ENCODE measurements at regions not wholly inside any gene's neighbourhood (a gene's known extent, or its start where the extent isn't known, plus 50 kb on each side); places are given as distances from the start of the nearest gene placed in this dataset.

GRCh38 chr7:116377721-116378120 lies 121.8 kb upstream of the CAV2 start:
- no peaks in the 10 kb centered on the region for H3K9me2 ChIP-seq (ENCODE audit: insufficient read depth)
- H3K4me3 ChIP-seq: no peak overlapping the region
- no peak overlapping the region for H3K27ac ChIP-seq
- no peaks in the 10 kb centered on the region for H3K27me3 ChIP-seq (ENCODE audit: insufficient read depth, low read depth)
- H3K4me2 ChIP-seq: no peak overlapping the region
- H3F3A ChIP-seq (ENCODE audit: insufficient read depth, low read depth): no peaks in the 10 kb centered on the region
- CTCF ChIA-PET: no interaction called here
- no peak overlapping the region for H2AFZ ChIP-seq
- intact Hi-C loops (cut with micrococcal nuclease; ENCODE audit: unreplicated experiment): no loop called here
- no peaks in the 10 kb centered on the region for H3K9me3 ChIP-seq (ENCODE audit: insufficient read depth, low read depth)
- no peaks in the 10 kb centered on the region for H3K36me3 ChIP-seq (ENCODE audit: low read depth)
- no TSS peak for BruUV-seq (replicated peaks)
- TF ChIP-seq CTCF (conservative IDR thresholded peaks at IDR 0.05): no peak
- no peak for TF ChIP-seq EZH2 (IDR thresholded peaks at IDR 0.05; ENCODE audit: low read depth)
- no peaks in the 10 kb centered on the region for H3K4me1 ChIP-seq (replicated peaks; ENCODE audit: insufficient read depth)
- no peaks in the 10 kb centered on the region for H4K20me1 ChIP-seq (ENCODE audit: insufficient read depth)
- no peak for DNase-seq
- POLR2A ChIA-PET (ENCODE audit: unreplicated experiment): no interaction called here
- no peaks in the 10 kb centered on the region for H3K79me2 ChIP-seq (ENCODE audit: low read depth)

GRCh38 chr7:116380025-116380424 lies 119.5 kb upstream of the CAV2 start:
- no TSS peak for BruUV-seq (replicated peaks)
- Histone ChIP-seq H3K4me3 (no peak overlapping the region), H3K79me2 (ENCODE audit: low read depth) (no peaks in the 10 kb centered on the region), H3K9me2 (ENCODE audit: insufficient read depth) (no peaks in the 10 kb centered on the region), H4K20me1 (ENCODE audit: insufficient read depth) (no peaks in the 10 kb centered on the region), H3K36me3 (ENCODE audit: low read depth) (no peaks in the 10 kb centered on the region), H3K27me3 (ENCODE audit: insufficient read depth, low read depth) (no peaks in the 10 kb centered on the region), H3K4me2 (no peak overlapping the region), H3K9me3 (ENCODE audit: insufficient read depth, low read depth) (no peaks in the 10 kb centered on the region), H2AFZ (no peak overlapping the region), H3F3A (ENCODE audit: insufficient read depth, low read depth) (peaks cover 7% of the 10 kb centered on the region; the same call in 1 of the 2 replicates), H3K4me1 (replicated peaks; ENCODE audit: insufficient read depth) (peaks cover 21% of the 10 kb centered on the region), H3K27ac (no peak overlapping the region)
- no peak for DNase-seq
- intact Hi-C loops (cut with micrococcal nuclease; ENCODE audit: unreplicated experiment): no loop called here
- POLR2A ChIA-PET (ENCODE audit: unreplicated experiment): no interaction called here
- TF ChIP-seq EZH2 (IDR thresholded peaks at IDR 0.05; ENCODE audit: low read depth) (no peak), CTCF (conservative IDR thresholded peaks at IDR 0.05) (no peak)
- CTCF ChIA-PET: no interaction called here

GRCh38 chr7:116382375-116382774 lies 117.2 kb upstream of the CAV2 start:
- H3K9me3 ChIP-seq (ENCODE audit: insufficient read depth, low read depth): no peaks in the 10 kb centered on the region
- no peaks in the 10 kb centered on the region for H3K36me3 ChIP-seq (ENCODE audit: low read depth)
- no peaks in the 10 kb centered on the region for H3K9me2 ChIP-seq (ENCODE audit: insufficient read depth)
- no peak overlapping the region for H3K4me2 ChIP-seq
- no peaks in the 10 kb centered on the region for H4K20me1 ChIP-seq (ENCODE audit: insufficient read depth)
- DNase-seq: no peak
- no TSS peak for BruUV-seq (replicated peaks)
- H2AFZ ChIP-seq: no peak overlapping the region
- TF ChIP-seq CTCF (conservative IDR thresholded peaks at IDR 0.05) (no peak), EZH2 (IDR thresholded peaks at IDR 0.05; ENCODE audit: low read depth) (no peak)
- intact Hi-C loops (cut with micrococcal nuclease; ENCODE audit: unreplicated experiment): no loop called here
- H3K27ac ChIP-seq: no peak overlapping the region
- no peaks in the 10 kb centered on the region for H3K79me2 ChIP-seq (ENCODE audit: low read depth)
- H3F3A ChIP-seq (ENCODE audit: insufficient read depth, low read depth): peaks cover 18% of the 10 kb centered on the region; the same call in 1 of the 2 replicates
- ChIA-PET CTCF (no interaction called here), POLR2A (ENCODE audit: unreplicated experiment) (no interaction called here)
- H3K27me3 ChIP-seq (ENCODE audit: insufficient read depth, low read depth): no peaks in the 10 kb centered on the region
- peaks cover 34% of the 10 kb centered on the region for H3K4me1 ChIP-seq (replicated peaks; ENCODE audit: insufficient read depth)
- no peak overlapping the region for H3K4me3 ChIP-seq

All from PC-9 (cell line).